ENCODE measurements at regions not wholly inside any gene's neighbourhood (a gene's known extent, or its start where the extent isn't known, plus 50 kb on each side); places are given as distances from the start of the nearest gene placed in this dataset.

- peak in 2 of 3 donors; percentile 73 to 75 for DNase-seq
- Histone ChIP-seq H3K36me3 (ENCODE audit: control insufficient read depth in 4 of 4, insufficient read depth in 4 of 4, low read length in 4 of 4) (peaks cover 0 to 8% (median under 1%) of the 10 kb centered on the region in 4 donors), H3K9ac (ENCODE audit: insufficient read depth in 1 of 2, low read length in 2 of 2) (peak overlapping the region; percentile 32 to 91), H3K4me3 (no peak overlapping the region), H3K27me3 (ENCODE audit: control insufficient read depth in 3 of 3, insufficient read depth in 3 of 3, low read length in 2 of 3) (no peaks in the 10 kb centered on the region), H3K4me1 (ENCODE audit: control insufficient read depth in 5 of 5, insufficient read depth in 5 of 5, low read length in 5 of 5) (peaks cover 0 to 25% (median 2%) of the 10 kb centered on the region in 5 donors), H3K9me3 (ENCODE audit: control insufficient read depth in 4 of 4, insufficient read depth in 3 of 4, low read length in 3 of 4) (no peaks in the 10 kb centered on the region), H3K27ac (ENCODE audit: low read depth in 1 of 2, low read length in 1 of 2) (peak overlapping the region in 1 of 2 donors; percentile 88)
- ATAC-seq (ENCODE audit: insufficient read depth, low FRiP score): no peak
- WGBS, 2 donors: 55 to 71% methylated on average over 12 of the region's 12 CpGs
- no peak for TF ChIP-seq CTCF (IDR thresholded peaks at IDR 0.05; ENCODE audit: control extremely low read depth, extremely low read depth)
Measured at GRCh38 chr21:16536643-16537434, 807.1 kb downstream of the USP25 start.

- Histone ChIP-seq H3K27me3 (ENCODE audit: control insufficient read depth in 3 of 3, insufficient read depth in 3 of 3, low read length in 2 of 3) (no peaks in the 10 kb centered on the region), H3K27ac (ENCODE audit: low read depth in 1 of 2, low read length in 1 of 2) (no peak overlapping the region), H3K4me3 (no peak overlapping the region), H3K9ac (ENCODE audit: insufficient read depth in 1 of 2, low read length in 2 of 2) (peak overlapping the region in 1 of 2 donors; percentile 91), H3K9me3 (ENCODE audit: control insufficient read depth in 4 of 4, insufficient read depth in 3 of 4, low read length in 3 of 4) (no peaks in the 10 kb centered on the region), H3K4me1 (ENCODE audit: control insufficient read depth in 5 of 5, insufficient read depth in 5 of 5, low read length in 5 of 5) (peaks cover 0 to 19% (median 2%) of the 10 kb centered on the region in 5 donors), H3K36me3 (ENCODE audit: control insufficient read depth in 4 of 4, insufficient read depth in 4 of 4, low read length in 4 of 4) (peaks cover 0 to 8% (median under 1%) of the 10 kb centered on the region in 4 donors)
- ATAC-seq (ENCODE audit: insufficient read depth, low FRiP score) (no peak), DNase-seq (peak in 1 of 3 donors; percentile 32)
- no peak for TF ChIP-seq CTCF (IDR thresholded peaks at IDR 0.05; ENCODE audit: control extremely low read depth, extremely low read depth)
- 85 to 89% methylated on average over 2 of the region's 2 CpGs for WGBS, 2 donors
Measured at GRCh38 chr21:16537501-16537900, 807.7 kb downstream of the USP25 start.

GRCh38 chr21:16538405-16538804, 808.6 kb downstream of the USP25 start:
- DNase-seq (no peak), ATAC-seq (ENCODE audit: insufficient read depth, low FRiP score) (no peak)
- H3K9me3 ChIP-seq (ENCODE audit: control insufficient read depth in 4 of 4, insufficient read depth in 3 of 4, low read length in 3 of 4): no peaks in the 10 kb centered on the region
- 79 to 89% methylated on average over 4 of the region's 4 CpGs for WGBS, 2 donors
- no peak for TF ChIP-seq CTCF (IDR thresholded peaks at IDR 0.05; ENCODE audit: control extremely low read depth, extremely low read depth)
- H3K36me3 ChIP-seq (ENCODE audit: control insufficient read depth in 4 of 4, insufficient read depth in 4 of 4, low read length in 4 of 4): peaks cover 0 to 8% (median under 1%) of the 10 kb centered on the region in 4 donors
- peaks cover 0 to 13% (median 0%) of the 10 kb centered on the region in 5 donors for H3K4me1 ChIP-seq (ENCODE audit: control insufficient read depth in 5 of 5, insufficient read depth in 5 of 5, low read length in 5 of 5)
- H3K27me3 ChIP-seq (ENCODE audit: control insufficient read depth in 3 of 3, insufficient read depth in 3 of 3, low read length in 2 of 3): no peaks in the 10 kb centered on the region
- H3K27ac ChIP-seq (ENCODE audit: low read depth in 1 of 2, low read length in 1 of 2): no peak overlapping the region
- no peak overlapping the region for H3K4me3 ChIP-seq
- H3K9ac ChIP-seq (ENCODE audit: insufficient read depth in 1 of 2, low read length in 2 of 2): no peak overlapping the region

Data from lung (tissue), 11 donors.